AG04449 (cell line): ENCODE measurements at regions not wholly inside any gene's neighbourhood (a gene's known extent, or its start where the extent isn't known, plus 50 kb on each side); places are given as distances from the start of the nearest gene placed in this dataset.

Experiments
- CTCF ChIA-PET: fragments of 350-600 bp; formaldehyde crosslinking; extraction: SDS; loops from one replicate; lab custom pipeline; 2021; ENCODE audit warnings: antibody characterized with exemption; lab: Yijun Ruan, JAX
- POLR2A ChIA-PET: fragments of 400-600, 350-600 bp; formaldehyde crosslinking; extraction: SDS; loops from one replicate; lab custom pipeline; 2020; ENCODE audit warnings: antibody characterized with exemption, inconsistent platforms; lab: Yijun Ruan, JAX
- DNase-seq: peaks from one replicate; pipeline ENCODE4 v3.0.0-alpha.2; 2010; ENCODE audit warnings: low read depth, low spot score
- H3K4me3 ChIP-seq: 2 replicates; pipeline ENCODE4 v1.5.1; 2011; ENCODE audit warnings: low read depth, mild to moderate bottlenecking, control low read depth, low read length
- TF ChIP-seq, protein P1 (sequence below): IDR thresholded peaks from one replicate; pipeline ENCODE4 v1.5.1; 2011; ENCODE audit warnings: mild to moderate bottlenecking, moderate library complexity, low read length, control low read depth, inconsistent platforms; ENCODE audit not compliant: insufficient read depth; ENCODE audit errors: missing control alignments

DNA sequence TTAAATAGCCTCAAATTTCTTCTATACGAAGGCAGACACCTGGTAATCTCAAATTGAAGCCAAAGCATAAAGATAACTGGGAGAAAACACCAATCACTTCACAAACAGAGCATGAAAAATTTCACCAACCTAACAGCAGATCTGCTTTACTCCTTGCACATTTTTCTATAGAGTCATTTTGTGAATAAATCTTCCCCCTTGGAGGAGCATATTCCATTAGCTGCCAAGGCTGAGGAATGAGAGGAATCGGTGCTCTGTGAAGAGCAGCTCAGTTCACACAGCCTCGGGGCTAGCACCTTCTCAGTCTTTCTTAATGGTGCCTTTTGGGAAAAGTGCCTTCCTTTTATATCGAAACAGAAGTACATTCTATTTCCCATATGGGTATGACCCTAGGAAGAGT, 1313.7 kb upstream of the NRXN1 start:
- CTCF ChIA-PET, result no interaction called here
- POLR2A ChIA-PET, result no interaction called here
- no peak for DNase-seq
- no peak overlapping the region for H3K4me3 ChIP-seq
- TF ChIP-seq, protein P1, sequence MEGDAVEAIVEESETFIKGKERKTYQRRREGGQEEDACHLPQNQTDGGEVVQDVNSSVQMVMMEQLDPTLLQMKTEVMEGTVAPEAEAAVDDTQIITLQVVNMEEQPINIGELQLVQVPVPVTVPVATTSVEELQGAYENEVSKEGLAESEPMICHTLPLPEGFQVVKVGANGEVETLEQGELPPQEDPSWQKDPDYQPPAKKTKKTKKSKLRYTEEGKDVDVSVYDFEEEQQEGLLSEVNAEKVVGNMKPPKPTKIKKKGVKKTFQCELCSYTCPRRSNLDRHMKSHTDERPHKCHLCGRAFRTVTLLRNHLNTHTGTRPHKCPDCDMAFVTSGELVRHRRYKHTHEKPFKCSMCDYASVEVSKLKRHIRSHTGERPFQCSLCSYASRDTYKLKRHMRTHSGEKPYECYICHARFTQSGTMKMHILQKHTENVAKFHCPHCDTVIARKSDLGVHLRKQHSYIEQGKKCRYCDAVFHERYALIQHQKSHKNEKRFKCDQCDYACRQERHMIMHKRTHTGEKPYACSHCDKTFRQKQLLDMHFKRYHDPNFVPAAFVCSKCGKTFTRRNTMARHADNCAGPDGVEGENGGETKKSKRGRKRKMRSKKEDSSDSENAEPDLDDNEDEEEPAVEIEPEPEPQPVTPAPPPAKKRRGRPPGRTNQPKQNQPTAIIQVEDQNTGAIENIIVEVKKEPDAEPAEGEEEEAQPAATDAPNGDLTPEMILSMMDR, result no peak

DNA sequence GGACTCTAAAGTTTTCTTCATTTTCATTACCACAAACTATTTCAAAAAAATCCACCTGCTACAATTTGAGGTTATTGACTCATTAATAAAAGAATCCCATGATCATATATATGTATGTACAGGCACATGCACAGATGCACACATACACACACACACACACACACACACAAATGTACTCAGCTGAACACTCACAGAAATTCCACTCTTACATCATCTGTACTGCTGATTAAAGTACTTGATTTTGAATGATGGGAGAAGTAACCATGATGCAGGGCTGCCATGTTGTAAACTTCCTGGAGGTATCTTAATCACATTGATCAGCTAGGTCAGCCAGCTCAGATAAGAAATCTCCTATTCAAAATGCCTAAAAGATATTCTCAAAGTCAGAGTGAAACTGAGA, 1313.2 kb upstream of the NRXN1 start:
- no peak for DNase-seq
- TF ChIP-seq, protein P1, result no peak
- no peak overlapping the region for H3K4me3 ChIP-seq
- ChIA-PET CTCF (no interaction called here), POLR2A (no interaction called here)

DNA sequence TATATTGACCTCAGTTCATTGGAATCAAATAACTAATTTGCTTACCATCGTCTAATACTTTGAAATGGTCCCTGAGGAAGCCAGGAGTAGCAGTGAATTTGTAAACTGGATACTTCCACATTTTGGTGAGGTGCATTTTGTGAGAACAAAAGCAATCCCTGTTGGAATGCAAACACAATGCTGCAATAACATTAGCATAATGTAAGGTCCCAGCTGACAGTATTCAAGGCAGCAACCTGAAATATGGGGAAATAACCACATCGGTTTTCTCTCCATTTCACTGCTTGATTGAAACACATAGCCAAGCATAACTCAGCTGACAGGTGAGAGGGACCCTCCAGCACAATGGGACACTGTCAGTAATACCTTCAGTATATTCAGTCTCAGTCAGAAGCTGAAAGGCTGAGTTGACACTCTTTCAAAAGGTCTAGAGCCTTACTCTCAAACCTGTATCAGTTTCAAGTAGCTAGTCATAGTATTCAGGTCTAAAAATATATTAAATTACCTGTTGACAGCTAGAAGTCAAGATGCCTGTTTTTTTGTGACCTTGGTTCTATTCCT, 1311.9 kb upstream of the NRXN1 start:
- TF ChIP-seq, protein P1, result no peak
- CTCF ChIA-PET, result no interaction called here

DNA sequence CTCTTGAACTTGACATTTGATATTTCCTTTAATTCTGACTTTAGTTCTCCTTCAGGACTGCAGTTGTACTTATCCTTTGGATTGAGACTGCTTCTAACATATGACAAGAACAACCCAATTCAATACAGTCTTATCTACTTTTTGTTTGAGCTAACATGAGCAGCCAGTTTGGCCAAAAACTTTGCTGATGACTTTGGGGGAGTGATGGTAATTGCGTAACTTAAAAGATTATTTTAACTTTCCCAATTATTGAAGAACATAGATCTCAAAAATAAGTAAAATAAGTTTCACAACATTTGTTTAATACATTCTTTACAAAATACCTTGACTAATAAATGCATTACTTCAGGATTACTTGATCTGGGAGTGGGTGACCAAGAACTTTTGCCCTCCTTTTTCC, 1311.1 kb upstream of the NRXN1 start:
- POLR2A ChIA-PET, result no interaction called here
- CTCF ChIA-PET, result no interaction called here
- H3K4me3 ChIP-seq, result no peak overlapping the region
- DNase-seq, result no peak
- TF ChIP-seq, protein P1, result no peak

More for the DNA sequence above, 1311.9 kb upstream of the NRXN1 start:
- no peak for DNase-seq
- H3K4me3 ChIP-seq, result no peak overlapping the region
- POLR2A ChIA-PET, result no interaction called here

DNA sequence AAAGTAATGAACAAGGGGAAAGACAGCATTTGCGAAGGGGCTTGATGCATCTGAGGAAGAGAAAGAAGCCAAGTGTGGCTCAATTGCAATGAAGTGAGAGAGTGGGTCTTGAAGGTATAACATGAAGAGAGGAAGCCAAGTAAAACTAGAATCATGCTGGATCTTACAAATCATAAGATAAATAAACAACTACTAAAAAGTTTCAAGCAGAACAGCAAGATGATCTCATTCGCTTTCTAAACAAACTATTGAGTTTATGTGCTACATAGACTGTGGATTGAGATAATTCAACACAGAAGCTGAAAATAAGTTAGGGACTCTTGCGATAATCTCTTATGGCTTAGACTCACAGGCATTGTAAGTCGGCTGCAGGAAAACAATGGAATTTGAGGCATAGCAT, 1310.5 kb upstream of the NRXN1 start:
- POLR2A ChIA-PET, result no interaction called here
- TF ChIP-seq, protein P1, result no peak
- CTCF ChIA-PET, result no interaction called here
- no peak for DNase-seq
- no peak overlapping the region for H3K4me3 ChIP-seq

DNA sequence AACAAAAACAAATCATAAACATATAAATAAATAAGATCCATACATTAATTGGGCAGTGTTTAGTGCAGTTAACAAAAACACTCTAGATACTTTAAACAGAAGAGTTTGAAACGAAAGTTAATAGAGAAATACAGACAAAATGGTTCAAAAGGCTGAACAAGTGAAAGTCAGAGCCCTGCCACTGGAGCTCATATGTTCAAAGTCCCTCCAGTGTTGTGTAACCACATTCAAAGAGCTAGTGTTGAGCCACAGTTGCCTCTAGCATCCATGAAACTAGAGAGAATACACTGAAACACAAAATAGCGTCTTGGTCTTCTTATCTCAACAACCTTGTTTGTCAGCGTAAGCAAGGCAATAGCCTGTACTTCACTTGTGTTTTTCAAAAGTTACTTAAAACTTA, 1309.8 kb upstream of the NRXN1 start:
- no peak overlapping the region for H3K4me3 ChIP-seq
- no peak for DNase-seq
- TF ChIP-seq, protein P1, result no peak
- ChIA-PET POLR2A (no interaction called here), CTCF (no interaction called here)
